ENCODE measurements at regions not wholly inside any gene's neighbourhood (a gene's known extent, or its start where the extent isn't known, plus 50 kb on each side); places are given as distances from the start of the nearest gene placed in this dataset.

DNA sequence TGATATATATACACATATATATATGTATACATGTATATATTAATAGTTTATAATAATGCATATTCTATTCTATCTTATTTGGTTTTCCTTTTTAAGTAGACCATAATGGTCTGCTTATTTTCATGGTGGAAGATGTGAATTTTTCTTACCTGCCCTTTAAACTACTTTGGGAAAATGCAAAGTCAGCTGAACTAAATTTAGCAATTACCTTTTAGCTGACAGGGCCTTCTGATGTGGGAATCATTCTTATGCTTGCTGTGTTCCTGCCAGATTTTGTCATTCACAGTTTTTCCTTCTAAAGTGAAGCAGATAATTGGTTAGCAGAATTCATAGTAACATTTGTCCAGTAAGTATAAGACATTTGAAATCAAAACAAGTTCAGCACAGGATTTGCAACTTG, 63.2 kb upstream of the SAMSN1 start:
- no peak for DNase-seq

DNA sequence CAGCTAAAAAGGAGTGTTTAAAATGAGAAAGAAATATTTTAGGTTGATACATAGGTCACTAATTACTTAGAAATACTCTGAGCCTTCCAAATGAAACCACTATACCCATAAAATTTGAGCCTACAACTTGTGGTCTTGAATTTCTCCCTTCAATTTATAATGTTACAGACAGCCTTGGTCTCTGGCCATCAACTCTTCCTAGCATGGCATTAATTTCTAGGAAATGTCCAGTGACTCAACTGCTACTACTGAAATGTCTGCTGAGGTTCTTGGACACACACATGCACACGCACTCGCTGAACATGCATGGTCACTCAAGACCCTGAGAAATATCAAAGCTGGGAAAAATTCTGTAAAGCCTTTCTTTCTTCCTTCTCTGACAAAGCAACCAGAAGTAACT, 61.1 kb upstream of the SAMSN1 start:
- DNase-seq = no peak

DNA sequence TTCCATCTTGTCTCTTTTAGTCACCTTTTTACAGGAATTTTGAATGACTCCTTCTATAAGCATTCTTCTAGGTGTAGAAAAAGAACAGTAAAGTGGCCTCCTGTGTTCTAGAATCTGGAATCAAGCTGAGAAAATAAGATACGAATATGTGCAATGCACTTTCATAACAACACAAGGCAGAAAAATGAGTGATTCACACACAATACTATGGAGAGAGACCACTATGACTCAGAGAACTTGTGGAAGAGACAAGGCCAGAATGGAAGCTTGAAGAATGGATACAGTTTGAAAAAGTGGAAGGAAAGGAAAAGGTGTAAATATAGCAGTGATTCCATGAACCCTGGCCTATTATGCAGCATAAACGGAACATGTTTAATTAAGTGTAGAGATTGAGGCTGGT, 57.1 kb upstream of the SAMSN1 start:
- no peak for DNase-seq

DNA sequence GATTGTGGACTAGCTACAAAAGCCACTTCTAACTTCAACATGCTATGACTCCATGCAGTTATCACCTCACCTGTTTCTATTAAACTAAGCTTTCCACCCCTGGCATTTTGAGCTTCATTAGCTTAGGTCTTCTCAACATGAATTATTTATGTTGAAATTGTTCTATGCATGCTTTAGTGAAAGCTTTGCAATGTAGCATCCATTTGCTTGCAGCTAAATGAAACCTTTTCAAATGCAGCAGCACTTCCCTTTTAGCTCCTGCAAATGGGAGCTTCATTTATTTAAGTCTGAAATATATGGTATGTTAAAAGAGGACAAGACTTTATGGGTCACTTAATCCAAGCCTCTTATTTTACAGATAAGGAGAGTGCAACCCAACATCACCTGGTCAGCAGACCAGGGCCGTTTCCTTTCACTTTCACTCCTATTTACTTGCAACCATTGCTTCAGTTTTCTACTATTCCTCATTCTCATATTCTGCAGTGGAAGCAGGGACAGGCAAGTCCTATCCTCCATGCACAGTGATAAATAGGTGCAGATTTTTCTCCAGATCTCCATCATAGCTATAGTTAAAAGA, 56.4 kb upstream of the SAMSN1 start:
- DNase-seq = no peak

DNA sequence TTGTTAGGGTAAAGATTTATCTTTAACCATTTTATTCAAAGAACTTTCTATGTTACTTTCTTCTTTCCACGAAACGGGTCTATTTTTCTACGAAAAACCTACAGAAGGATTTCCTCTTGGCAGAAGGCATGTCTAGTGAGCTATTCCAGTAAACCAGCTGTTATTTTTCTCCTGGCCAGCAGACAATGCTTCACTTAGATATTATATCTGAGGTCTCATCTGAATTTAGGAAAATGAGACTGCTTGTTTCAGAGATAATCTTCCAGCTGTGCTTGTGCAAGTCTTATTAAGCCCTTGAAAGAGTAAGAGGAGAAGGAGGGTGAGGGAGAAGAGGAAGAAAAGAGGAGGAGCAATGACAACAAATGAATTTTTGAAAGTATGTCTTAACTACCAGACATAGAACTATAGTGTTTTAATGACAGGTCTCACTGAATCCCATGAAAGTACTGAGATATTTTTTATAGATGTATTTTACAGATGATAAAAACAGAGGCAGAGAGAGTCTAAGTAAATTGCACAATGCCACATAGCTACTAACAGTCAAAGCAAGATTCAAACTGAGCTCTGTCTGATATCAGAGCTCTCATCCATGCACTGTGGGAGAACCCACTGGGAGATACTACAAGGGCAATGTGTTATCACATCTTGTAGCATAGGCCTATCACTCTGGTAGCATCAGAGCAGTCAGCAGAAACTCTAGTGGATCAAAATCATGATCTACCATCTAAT, 54.6 kb upstream of the SAMSN1 start:
- no peak for DNase-seq

DNA sequence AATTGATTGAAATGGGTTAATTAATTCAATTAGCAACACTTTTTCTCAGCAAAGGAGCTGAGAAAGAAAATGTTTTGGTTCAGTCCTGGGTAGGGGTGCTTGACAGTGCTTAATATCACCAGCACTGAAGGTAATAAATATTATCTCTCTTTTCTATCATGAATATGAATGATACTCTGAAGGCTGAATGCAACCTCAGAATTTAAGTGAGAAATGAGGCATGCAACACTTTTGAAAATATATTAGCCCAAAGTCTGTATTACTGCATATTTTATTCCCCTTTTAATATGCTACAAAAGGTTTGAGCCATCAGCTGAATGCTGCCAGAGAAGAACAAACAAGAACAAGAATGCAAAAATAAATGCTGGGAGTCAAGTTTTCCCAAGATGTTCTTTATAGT, 52.0 kb upstream of the SAMSN1 start:
- DNase-seq = no peak
